ENCODE measurements at regions not wholly inside any gene's neighbourhood (a gene's known extent, or its start where the extent isn't known, plus 50 kb on each side); places are given as distances from the start of the nearest gene placed in this dataset.

GRCh38 chr16:14334366-14335080 lies 263.4 kb downstream of the MRTFB start:
- DNase-seq = no peak

- DNase-seq = no peak
These were observed 262.2 kb downstream of the MRTFB start for GRCh38 chr16:14333361-14333760.

- no peak for DNase-seq
These were observed 259.9 kb downstream of the MRTFB start for GRCh38 chr16:14331020-14331419.

GRCh38 chr16:14329727-14330350 lies 258.7 kb downstream of the MRTFB start:
- no peak for DNase-seq

- no peak for DNase-seq
These were observed 254.6 kb downstream of the MRTFB start for GRCh38 chr16:14325502-14326401.

GRCh38 chr16:14324581-14324980 lies 253.5 kb downstream of the MRTFB start:
- DNase-seq = no peak

- no peak for DNase-seq
These were observed 251.1 kb downstream of the MRTFB start for GRCh38 chr16:14322186-14322585.

- no peak for DNase-seq
These were observed 250.4 kb downstream of the MRTFB start for GRCh38 chr16:14321542-14321941.

- DNase-seq = no peak
These were observed 249.3 kb downstream of the MRTFB start for GRCh38 chr16:14320406-14320805.
